RWPE2 (cell line): ENCODE measurements at regions not wholly inside any gene's neighbourhood (a gene's known extent, or its start where the extent isn't known, plus 50 kb on each side); places are given as distances from the start of the nearest gene placed in this dataset.

Experiments used
- ATAC-seq: fragments of 200-7000 bp; cut with Tn5 transposase; 3 replicates; pipeline ENCODE4 v1.9.1; 2021; ENCODE audit warnings: low read depth
- DNase-seq: peaks from one replicate; pipeline ENCODE4 v3.0.0-alpha.2; 2020; ENCODE audit warnings: low spot score
- H3K27ac ChIP-seq: fragments of 450-650 bp; 2 replicates; pipeline ENCODE4 v1.5.1; 2017; ENCODE audit warnings: mild to moderate bottlenecking; ENCODE audit not compliant: poor library complexity, severe bottlenecking
- H3K27me3 ChIP-seq: fragments of 250-450 bp; sonication (Bioruptor Pico); 2 replicates; pipeline ENCODE4 v1.5.1; 2021; ENCODE audit warnings: mild to moderate bottlenecking, moderate library complexity; ENCODE audit not compliant: insufficient read depth, poor library complexity, severe bottlenecking
- H3K36me3 ChIP-seq: fragments of 250-450 bp; sonication (Bioruptor Pico); 2 replicates; pipeline ENCODE4 v1.5.1; 2020; ENCODE audit warnings: low read depth, mild to moderate bottlenecking, moderate library complexity
- H3K4me1 ChIP-seq: fragments of 250-450 bp; sonication (Bioruptor Pico); 2 replicates; pipeline ENCODE4 v1.5.1; 2021; ENCODE audit warnings: mild to moderate bottlenecking, moderate library complexity; ENCODE audit not compliant: insufficient read depth, poor library complexity, severe bottlenecking
- H3K4me3 ChIP-seq: fragments of 250-450 bp; sonication (Bioruptor Pico); 2 replicates; pipeline ENCODE4 v1.5.1; 2021; ENCODE audit warnings: mild to moderate bottlenecking, moderate library complexity; ENCODE audit not compliant: severe bottlenecking
- H3K9me3 ChIP-seq: fragments of 250-450 bp; sonication (Bioruptor Pico); 2 replicates; pipeline ENCODE4 v1.5.1; 2021; ENCODE audit warnings: mild to moderate bottlenecking, moderate library complexity; ENCODE audit not compliant: severe bottlenecking
- CTCF ChIP-seq: fragments of 450-650 bp; IDR thresholded peaks from one replicate; pipeline ENCODE4 v1.5.1; 2017; ENCODE audit warnings: mild to moderate bottlenecking, moderate library complexity; ENCODE audit not compliant: poor library complexity, severe bottlenecking

DNA sequence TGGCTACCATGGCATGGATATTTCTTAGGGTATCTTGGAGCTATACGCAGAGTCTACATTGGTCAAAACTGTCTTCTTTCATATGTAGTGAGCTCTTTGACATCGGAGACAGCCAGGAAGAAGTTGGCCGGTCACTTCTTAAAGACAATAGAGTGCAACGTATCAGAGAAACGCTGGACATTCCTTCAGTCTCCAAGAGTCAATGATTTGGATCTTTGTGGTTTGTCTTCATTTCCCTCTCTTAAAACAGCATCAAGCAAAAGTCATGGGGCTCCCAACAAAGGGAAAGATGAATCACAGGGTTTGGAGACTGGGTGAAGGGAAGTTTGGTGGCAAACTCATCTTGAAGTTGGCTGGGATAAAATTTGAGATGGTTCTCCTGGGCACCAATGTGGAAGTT is 320.1 kb downstream of the AGTPBP1 start:
- Histone ChIP-seq H3K36me3 (no peaks in the 10 kb centered on the region), H3K9me3 (no peaks in the 10 kb centered on the region), H3K4me3 (no peak overlapping the region), H3K4me1 (no peaks in the 10 kb centered on the region), H3K27ac (no peak overlapping the region), H3K27me3 (no peaks in the 10 kb centered on the region)
- no peak for TF ChIP-seq CTCF
- no peak for DNase-seq
- ATAC-seq = no peak

DNA sequence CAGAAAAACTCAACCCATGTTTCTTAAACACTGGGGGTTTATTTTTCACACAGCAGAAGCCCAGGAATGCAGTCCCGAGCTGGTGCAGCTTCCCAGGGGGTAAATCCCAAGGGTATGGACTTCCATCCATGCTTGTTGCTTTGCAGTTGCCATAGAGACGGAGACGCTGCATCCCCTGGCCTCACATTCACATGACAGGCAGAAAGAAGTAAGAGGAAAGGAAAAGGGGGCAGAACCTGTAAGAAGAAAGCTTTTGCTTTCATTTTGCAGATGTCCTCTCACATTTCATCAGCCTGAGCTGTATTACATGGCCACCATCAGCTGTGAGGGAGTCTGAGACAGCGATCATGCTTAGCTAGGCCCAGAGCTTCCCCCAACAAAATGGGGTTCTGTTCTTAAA is 321.0 kb downstream of the AGTPBP1 start:
- DNase-seq = no peak
- no peak for ATAC-seq
- H3K27ac ChIP-seq = no peak overlapping the region
- H3K9me3 ChIP-seq = no peaks in the 10 kb centered on the region
- no peaks in the 10 kb centered on the region for H3K27me3 ChIP-seq
- TF ChIP-seq CTCF = no peak
- H3K4me1 ChIP-seq = no peaks in the 10 kb centered on the region
- no peaks in the 10 kb centered on the region for H3K36me3 ChIP-seq
- no peak overlapping the region for H3K4me3 ChIP-seq

GRCh38 chr9:85417674-85418073 is 324.1 kb downstream of the AGTPBP1 start:
- H3K36me3 ChIP-seq = no peaks in the 10 kb centered on the region
- H3K27me3 ChIP-seq = peaks cover 7% of the 10 kb centered on the region
- no peak for ATAC-seq
- H3K4me3 ChIP-seq = no peak overlapping the region
- no peak for TF ChIP-seq CTCF
- DNase-seq = no peak
- H3K27ac ChIP-seq = no peak overlapping the region
- H3K9me3 ChIP-seq = no peaks in the 10 kb centered on the region
- no peaks in the 10 kb centered on the region for H3K4me1 ChIP-seq

GRCh38 chr9:85416715-85417114 is 325.0 kb downstream of the AGTPBP1 start:
- TF ChIP-seq CTCF = no peak
- Histone ChIP-seq H3K36me3 (no peaks in the 10 kb centered on the region), H3K4me1 (no peaks in the 10 kb centered on the region), H3K9me3 (no peaks in the 10 kb centered on the region), H3K27me3 (peaks cover 7% of the 10 kb centered on the region), H3K4me3 (no peak overlapping the region), H3K27ac (no peak overlapping the region)
- ATAC-seq (no peak), DNase-seq (no peak)

DNA sequence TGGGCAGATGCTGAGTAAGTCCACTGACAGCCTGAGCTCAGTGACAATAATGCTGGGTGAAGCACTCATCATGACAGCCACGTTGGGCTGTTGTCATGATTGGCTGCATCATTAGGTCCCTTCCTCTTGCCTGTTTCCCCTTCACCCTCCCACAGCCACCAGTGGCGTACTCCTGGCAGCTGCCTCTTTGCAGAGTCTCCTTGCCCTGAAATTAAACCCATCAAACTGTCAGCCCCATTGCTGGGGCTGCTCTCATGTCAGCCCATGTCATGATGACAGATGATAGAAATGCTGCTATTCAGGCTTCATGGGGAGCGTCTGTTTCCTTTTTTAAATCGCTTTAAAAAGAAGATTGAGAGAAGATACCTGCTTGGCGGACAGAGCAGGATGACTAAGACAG is 327.4 kb downstream of the AGTPBP1 start:
- DNase-seq (no peak), ATAC-seq (no peak)

More for the DNA sequence above, 327.4 kb downstream of the AGTPBP1 start:
- no peak for TF ChIP-seq CTCF
- no peaks in the 10 kb centered on the region for H3K4me1 ChIP-seq
- H3K9me3 ChIP-seq = no peaks in the 10 kb centered on the region
- H3K4me3 ChIP-seq = no peak overlapping the region
- H3K27me3 ChIP-seq = peaks cover 7% of the 10 kb centered on the region
- H3K27ac ChIP-seq = no peak overlapping the region
- H3K36me3 ChIP-seq = no peaks in the 10 kb centered on the region
